Muscle of leg (tissue), 3 donors: ENCODE measurements at regions not wholly inside any gene's neighbourhood (a gene's known extent, or its start where the extent isn't known, plus 50 kb on each side); places are given as distances from the start of the nearest gene placed in this dataset.

Source experiments
- DNase-seq: peaks from one replicate; pipeline ENCODE4 v3.0.0; 2013
- H3K27ac ChIP-seq: one replicate; pipeline ENCODE4 v1.5.1; 2013; ENCODE audit warnings: mild to moderate bottlenecking, low read length, control low read depth
- H3K27me3 ChIP-seq: one replicate; pipeline ENCODE4 v1.6.1; 2013; ENCODE audit warnings: low read length; ENCODE audit not compliant: control insufficient read depth, insufficient read depth
- H3K36me3 ChIP-seq: one replicate; pipeline ENCODE4 v1.6.1; 2013; ENCODE audit warnings: low read length; ENCODE audit not compliant: control insufficient read depth, insufficient read depth
- H3K4me1 ChIP-seq: one replicate; pipeline ENCODE4 v1.6.1; 2013; ENCODE audit warnings: low read length; ENCODE audit not compliant: control insufficient read depth, insufficient read depth
- H3K4me3 ChIP-seq: one replicate; pipeline ENCODE4 v1.5.1; 2013; ENCODE audit warnings: low read length, control low read depth
- H3K9me3 ChIP-seq: replicated peaks from 2 replicates; pipeline ENCODE4 v1.6.1; 2013; ENCODE audit warnings: low read depth, low read length; ENCODE audit not compliant: control insufficient read depth
- WGBS: methylation state at CpG from one replicate; pipeline ENCODE4 v1.1.5; 2013; ENCODE audit warnings: missing lambda C conversion rate; ENCODE audit not compliant: insufficient coverage; 5-methylcytosine and 5-hydroxymethylcytosine counted together

DNA sequence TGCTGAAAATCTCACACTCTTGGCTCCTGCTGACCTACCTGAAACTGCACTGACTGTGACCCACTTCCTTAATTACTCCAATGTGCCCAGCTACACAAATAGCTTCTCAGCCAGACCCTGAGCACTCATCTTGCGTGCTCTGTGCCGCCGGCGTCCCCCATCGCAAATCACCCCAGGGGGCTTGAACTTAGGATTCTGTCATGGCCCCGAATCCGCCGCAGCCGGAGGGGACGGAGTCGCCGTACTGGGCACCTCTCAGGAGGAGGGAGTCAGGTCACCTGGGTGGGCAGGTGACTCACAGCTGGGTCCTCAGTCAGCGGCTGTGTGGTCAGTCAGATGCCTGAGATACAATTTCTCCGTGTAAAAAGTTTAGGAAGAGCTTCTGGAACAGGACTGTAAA lies 804.9 kb upstream of the SALL3 start:
- no peaks in the 10 kb centered on the region for H3K9me3 ChIP-seq
- H3K36me3 ChIP-seq: no peaks in the 10 kb centered on the region
- no peak overlapping the region for H3K4me3 ChIP-seq
- no peak for DNase-seq
- no peak overlapping the region for H3K27ac ChIP-seq
- no peaks in the 10 kb centered on the region for H3K4me1 ChIP-seq
- 70% methylated on average over 14 of the region's 14 CpGs for WGBS
- H3K27me3 ChIP-seq: no peaks in the 10 kb centered on the region

DNA sequence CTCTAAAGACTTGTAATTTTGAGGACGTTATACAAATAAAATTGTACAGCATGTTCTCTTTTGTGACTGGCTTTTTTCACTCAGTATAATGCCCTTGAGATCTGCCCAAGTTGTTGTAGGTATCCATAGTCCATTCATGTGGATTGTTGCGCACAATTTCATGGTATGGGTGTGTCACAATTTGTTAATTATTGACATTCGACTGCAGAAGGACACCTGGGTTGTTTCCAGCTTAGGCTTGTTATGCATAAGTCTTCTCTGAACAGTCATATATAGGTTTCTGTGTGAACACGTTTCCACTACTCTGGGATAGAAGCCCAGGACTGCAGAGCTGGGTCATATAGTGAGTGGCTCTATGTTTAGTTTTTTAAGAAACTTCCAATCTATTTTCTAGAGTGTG lies 800.8 kb upstream of the SALL3 start:
- Histone ChIP-seq H3K36me3 (no peaks in the 10 kb centered on the region), H3K27ac (no peak overlapping the region), H3K9me3 (no peaks in the 10 kb centered on the region), H3K27me3 (no peaks in the 10 kb centered on the region), H3K4me1 (no peaks in the 10 kb centered on the region), H3K4me3 (no peak overlapping the region)
- WGBS: 81% methylated on average over 2 of the region's 4 CpGs
- no peak for DNase-seq

DNA sequence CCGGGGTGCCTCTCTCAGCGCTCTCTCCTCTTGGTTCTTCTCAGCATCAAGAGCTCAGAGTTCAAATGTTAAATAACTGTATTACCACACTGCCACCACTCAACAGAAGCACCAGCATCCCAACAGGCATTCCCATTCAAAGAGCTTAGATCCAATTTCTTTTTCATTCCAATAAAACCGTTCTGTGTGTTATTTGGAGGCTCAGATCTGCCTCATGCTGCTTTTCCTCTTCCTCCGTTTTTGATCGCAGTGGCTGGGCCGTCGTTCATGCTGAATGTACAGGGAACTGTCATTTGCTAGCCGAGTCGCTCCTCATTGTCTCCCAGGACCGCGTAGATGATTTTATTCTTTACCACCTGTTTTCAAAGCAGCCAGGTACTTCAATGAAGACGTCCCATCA lies 798.9 kb upstream of the SALL3 start:
- Histone ChIP-seq H3K9me3 (peaks cover 3% of the 10 kb centered on the region), H3K36me3 (no peaks in the 10 kb centered on the region), H3K27me3 (no peaks in the 10 kb centered on the region), H3K4me3 (no peak overlapping the region), H3K27ac (no peak overlapping the region), H3K4me1 (no peaks in the 10 kb centered on the region)
- no peak for DNase-seq
- 59% methylated on average over 7 of the region's 12 CpGs for WGBS

- no peaks in the 10 kb centered on the region for H3K27me3 ChIP-seq
These were observed 795.8 kb upstream of the SALL3 start for GRCh38 chr18:78183815-78184214.

DNA sequence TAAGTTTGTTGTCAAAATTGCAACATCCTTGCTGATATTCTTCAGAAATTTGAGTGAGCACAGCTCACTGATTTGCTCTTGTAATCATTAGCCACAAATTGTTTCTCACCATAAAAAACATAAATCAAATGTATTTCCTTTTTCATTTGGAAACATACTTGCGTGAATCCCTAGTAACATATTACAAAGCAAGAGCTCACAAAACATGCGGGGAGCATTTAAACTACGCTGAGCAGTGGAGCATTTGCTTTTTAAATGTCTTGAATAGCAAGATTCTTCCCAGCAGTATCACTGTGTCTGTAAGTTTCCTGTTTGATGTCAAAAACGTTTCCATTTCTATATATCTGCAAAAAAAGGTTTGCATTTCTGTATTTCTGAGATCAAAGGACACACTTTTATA lies 788.3 kb upstream of the SALL3 start:
- Histone ChIP-seq H3K27me3 (no peaks in the 10 kb centered on the region), H3K4me3 (no peak overlapping the region), H3K4me1 (no peaks in the 10 kb centered on the region), H3K27ac (no peak overlapping the region), H3K36me3 (no peaks in the 10 kb centered on the region), H3K9me3 (no peaks in the 10 kb centered on the region)
- WGBS: 61% methylated on average over 3 of the region's 4 CpGs
- DNase-seq: no peak

More at GRCh38 chr18:78183815-78184214, 795.8 kb upstream of the SALL3 start:
- peaks cover 3% of the 10 kb centered on the region for H3K9me3 ChIP-seq
- H3K36me3 ChIP-seq: no peaks in the 10 kb centered on the region
- no peak for DNase-seq
- H3K4me1 ChIP-seq: no peaks in the 10 kb centered on the region
- H3K27ac ChIP-seq: no peak overlapping the region
- H3K4me3 ChIP-seq: no peak overlapping the region

GRCh38 chr18:78192054-78192453 lies 787.6 kb upstream of the SALL3 start:
- Histone ChIP-seq H3K27ac (no peak overlapping the region), H3K4me1 (no peaks in the 10 kb centered on the region), H3K27me3 (no peaks in the 10 kb centered on the region), H3K36me3 (no peaks in the 10 kb centered on the region), H3K9me3 (no peaks in the 10 kb centered on the region), H3K4me3 (no peak overlapping the region)
- peak; percentile 18 for DNase-seq
- 13% methylated on average over 1 of the region's 1 CpG for WGBS

GRCh38 chr18:78196280-78196679 lies 783.3 kb upstream of the SALL3 start:
- Histone ChIP-seq H3K36me3 (no peaks in the 10 kb centered on the region), H3K9me3 (no peaks in the 10 kb centered on the region), H3K27me3 (no peaks in the 10 kb centered on the region), H3K4me3 (no peak overlapping the region), H3K4me1 (no peaks in the 10 kb centered on the region), H3K27ac (no peak overlapping the region)
- WGBS: no CpG with 5 or more reads among the region's 2 CpGs
- DNase-seq: no peak

DNA sequence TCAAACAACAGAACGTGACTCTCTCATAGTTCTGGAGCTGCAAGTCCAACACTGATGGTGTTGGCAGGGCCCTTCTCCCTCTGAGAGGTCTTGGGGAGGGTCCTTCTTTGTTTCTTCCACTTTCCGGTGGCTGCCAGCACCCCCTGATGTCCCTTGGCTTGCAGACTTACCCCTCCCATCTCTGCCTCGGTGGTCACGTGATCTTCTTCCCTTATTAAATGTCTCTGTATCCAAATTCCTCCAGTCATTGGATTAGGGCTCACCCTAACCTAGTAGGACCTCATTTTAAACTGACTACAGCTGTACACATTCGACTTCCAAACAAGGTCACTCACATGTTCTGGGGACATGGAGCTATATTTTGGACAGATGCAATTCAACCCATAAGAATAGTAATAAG lies 780.6 kb upstream of the SALL3 start:
- Histone ChIP-seq H3K4me3 (no peak overlapping the region), H3K27me3 (peaks cover 2% of the 10 kb centered on the region), H3K27ac (no peak overlapping the region), H3K36me3 (no peaks in the 10 kb centered on the region), H3K9me3 (no peaks in the 10 kb centered on the region), H3K4me1 (no peaks in the 10 kb centered on the region)
- WGBS: 69% methylated on average over 3 of the region's 5 CpGs
- no peak for DNase-seq

GRCh38 chr18:78199611-78200010 lies 780.0 kb upstream of the SALL3 start:
- WGBS: 86% methylated on average over 2 of the region's 4 CpGs
- DNase-seq: no peak
- no peaks in the 10 kb centered on the region for H3K36me3 ChIP-seq

GRCh38 chr18:78207942-78208341 lies 771.7 kb upstream of the SALL3 start:
- peaks cover 2% of the 10 kb centered on the region for H3K27me3 ChIP-seq
- H3K4me1 ChIP-seq: no peaks in the 10 kb centered on the region
- H3K9me3 ChIP-seq: no peaks in the 10 kb centered on the region
- H3K36me3 ChIP-seq: no peaks in the 10 kb centered on the region
- no peak overlapping the region for H3K4me3 ChIP-seq
- no peak overlapping the region for H3K27ac ChIP-seq
- DNase-seq: peak; percentile 6
- 54% methylated on average over 4 of the region's 10 CpGs for WGBS

More at GRCh38 chr18:78199611-78200010, 780.0 kb upstream of the SALL3 start:
- no peaks in the 10 kb centered on the region for H3K9me3 ChIP-seq
- no peak overlapping the region for H3K4me3 ChIP-seq
- peaks cover 2% of the 10 kb centered on the region for H3K27me3 ChIP-seq
- no peak overlapping the region for H3K27ac ChIP-seq
- no peaks in the 10 kb centered on the region for H3K4me1 ChIP-seq

GRCh38 chr18:78208461-78208860 lies 771.2 kb upstream of the SALL3 start:
- Histone ChIP-seq H3K9me3 (no peaks in the 10 kb centered on the region), H3K4me1 (no peaks in the 10 kb centered on the region), H3K4me3 (no peak overlapping the region), H3K27ac (no peak overlapping the region), H3K36me3 (no peaks in the 10 kb centered on the region), H3K27me3 (no peaks in the 10 kb centered on the region)
- DNase-seq: no peak
- no CpG with 5 or more reads among the region's 2 CpGs for WGBS
